ENCODE measurements at regions not wholly inside any gene's neighbourhood (a gene's known extent, or its start where the extent isn't known, plus 50 kb on each side); places are given as distances from the start of the nearest gene placed in this dataset.

GRCh38 chr17:68184816-68185436 lies 62.9 kb upstream of the AMZ2 start:
- WGBS, 5 donors, result 56 to 68% (median 62%) methylated on average over 4 of the region's 4 CpGs
- Histone ChIP-seq H3K27ac (peak overlapping the region; percentile 35 to 86 (median 73)), H3K4me3 (peak overlapping the region in 1 of 8 donors; percentile 67), H3K27me3 (replicated peaks in 1 of 7) (no peaks in the 10 kb centered on the region), H3K36me3 (no peaks in the 10 kb centered on the region), H3K9me3 (peaks cover 0 to 6% (median 0%) of the 10 kb centered on the region in 8 donors), H3K4me1 (peaks cover 13 to 62% (median 37%) of the 10 kb centered on the region in 6 donors)
- no peak for DNase-seq
- intact Hi-C loops (cut with DNase I; ENCODE audit: low total_unique reads), result no loop called here
- TF ChIP-seq CTCF (IDR thresholded peaks at IDR 0.05 in 8 of 11, conservative IDR thresholded peaks at IDR 0.05 in 3 of 11) (no peak), POLR2A (IDR thresholded peaks at IDR 0.05) (no peak), POLR2AphosphoS5 (IDR thresholded peaks at IDR 0.05) (no peak)

GRCh38 chr17:68185820-68186219 lies 62.0 kb upstream of the AMZ2 start:
- no peak overlapping the region for H3K4me3 ChIP-seq
- no peaks in the 10 kb centered on the region for H3K36me3 ChIP-seq
- no peak for DNase-seq
- no peaks in the 10 kb centered on the region for H3K27me3 ChIP-seq (replicated peaks in 1 of 7)
- no peaks in the 10 kb centered on the region for H3K9me3 ChIP-seq
- peaks cover 12 to 54% (median 37%) of the 10 kb centered on the region in 6 donors for H3K4me1 ChIP-seq
- WGBS, 5 donors, result 94 to 100% (median 95%) methylated on average over 2 of the region's 2 CpGs
- H3K27ac ChIP-seq, result peak overlapping the region in 5 of 8 donors; percentile 73 to 86 (median 79)
- no peak for TF ChIP-seq POLR2A (IDR thresholded peaks at IDR 0.05)
- TF ChIP-seq CTCF (IDR thresholded peaks at IDR 0.05 in 8 of 11, conservative IDR thresholded peaks at IDR 0.05 in 3 of 11), result no peak
- no peak for TF ChIP-seq POLR2AphosphoS5 (IDR thresholded peaks at IDR 0.05)
- intact Hi-C loops (cut with DNase I; ENCODE audit: low total_unique reads), result no loop called here

GRCh38 chr17:68190495-68190894 lies 57.3 kb upstream of the AMZ2 start:
- no peak for DNase-seq
- peaks cover 0 to 10% (median 7%) of the 10 kb centered on the region in 6 donors for H3K4me1 ChIP-seq
- peaks cover 0 to 12% (median 3%) of the 10 kb centered on the region in 7 donors for H3K27me3 ChIP-seq (replicated peaks in 1 of 7)
- 85 to 92% (median 89%) methylated on average over 4 of the region's 4 CpGs for WGBS, 5 donors
- H3K4me3 ChIP-seq, result no peak overlapping the region
- TF ChIP-seq POLR2A (IDR thresholded peaks at IDR 0.05), result no peak
- no peak for TF ChIP-seq POLR2AphosphoS5 (IDR thresholded peaks at IDR 0.05)
- TF ChIP-seq CTCF (IDR thresholded peaks at IDR 0.05 in 8 of 11, conservative IDR thresholded peaks at IDR 0.05 in 3 of 11), result no peak
- H3K36me3 ChIP-seq, result no peaks in the 10 kb centered on the region
- no peaks in the 10 kb centered on the region for H3K9me3 ChIP-seq
- intact Hi-C loops (cut with DNase I; ENCODE audit: low total_unique reads), result no loop called here
- no peak overlapping the region for H3K27ac ChIP-seq

- DNase-seq, result peak; percentile 82
- H3K36me3 ChIP-seq, result no peaks in the 10 kb centered on the region
- peak overlapping the region in 4 of 8 donors; percentile 5 to 51 (median 33) for H3K27ac ChIP-seq
- WGBS, 5 donors, result 18 to 20% (median 18%) methylated on average over 11 to 27 of the region's 27 CpGs
- no peaks in the 10 kb centered on the region for H3K9me3 ChIP-seq
- peaks cover 39 to 56% (median 53%) of the 10 kb centered on the region in 6 donors for H3K4me1 ChIP-seq
- intact Hi-C loops (cut with DNase I; ENCODE audit: low total_unique reads), result no loop called here
- TF ChIP-seq CTCF (IDR thresholded peaks at IDR 0.05 in 8 of 11, conservative IDR thresholded peaks at IDR 0.05 in 3 of 11), result no peak
- no peak for TF ChIP-seq POLR2A (IDR thresholded peaks at IDR 0.05)
- TF ChIP-seq POLR2AphosphoS5 (IDR thresholded peaks at IDR 0.05), result peak in 1 of 3 donors; percentile 28
- H3K4me3 ChIP-seq, result peak overlapping the region; percentile 28 to 69 (median 48)
- peaks cover 3 to 66% (median 51%) of the 10 kb centered on the region in 7 donors for H3K27me3 ChIP-seq (replicated peaks in 1 of 7)
These were observed 52.0 kb upstream of the AMZ2 start for GRCh38 chr17:68195667-68196393.

Measured in spleen (tissue), 11 donors.